GM19328 (cell line): ENCODE measurements at regions not wholly inside any gene's neighbourhood (a gene's known extent, or its start where the extent isn't known, plus 50 kb on each side); places are given as distances from the start of the nearest gene placed in this dataset.

ENCODE experiments used
- ATAC-seq: cut with Tn5 transposase; IDR thresholded peaks from one replicate; pipeline ENCODE4 v1.9.1; 2021; ENCODE audit warnings: mild to moderate bottlenecking, moderate library complexity; ENCODE audit not compliant: unreplicated experiment

GRCh38 chr11:45523760-45524159, 141.7 kb downstream of the CHST1 start:
- no peak for ATAC-seq

- no peak for ATAC-seq
Observed at GRCh38 chr11:45518833-45519535, 146.4 kb downstream of the CHST1 start.

DNA sequence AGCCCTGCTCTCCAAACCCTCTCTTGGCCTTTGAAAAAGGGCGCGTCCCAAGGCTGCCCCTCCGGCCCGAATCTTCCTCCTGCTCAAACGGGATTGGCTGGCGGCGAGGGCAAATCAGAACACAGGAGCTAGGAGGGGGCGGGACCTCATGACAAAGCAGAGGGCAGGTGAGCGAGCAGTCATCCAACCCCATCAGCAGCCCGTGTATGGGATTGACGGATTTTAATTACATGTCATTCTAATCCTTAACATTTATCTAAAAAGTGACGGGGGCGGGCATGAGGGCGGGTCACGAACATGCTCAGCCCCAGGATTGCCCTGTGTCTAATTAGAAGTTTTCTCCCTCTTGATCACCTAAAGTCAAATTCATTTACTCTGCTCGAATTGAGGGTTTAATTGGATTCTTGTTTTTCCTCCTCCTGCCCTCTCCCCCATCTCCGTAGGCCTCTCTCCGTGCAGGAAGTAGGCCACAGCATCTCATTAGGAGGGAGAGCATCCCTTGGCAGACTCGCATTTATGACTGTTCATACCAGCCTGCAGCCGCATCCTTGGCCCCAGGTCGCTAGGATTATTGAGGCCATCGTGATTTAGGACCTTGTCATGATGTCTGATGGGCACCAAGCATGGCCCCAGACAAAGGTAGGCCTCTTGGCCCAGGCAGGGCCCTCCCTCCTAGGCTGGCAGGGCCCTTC, 147.1 kb downstream of the CHST1 start:
- no peak for ATAC-seq

DNA sequence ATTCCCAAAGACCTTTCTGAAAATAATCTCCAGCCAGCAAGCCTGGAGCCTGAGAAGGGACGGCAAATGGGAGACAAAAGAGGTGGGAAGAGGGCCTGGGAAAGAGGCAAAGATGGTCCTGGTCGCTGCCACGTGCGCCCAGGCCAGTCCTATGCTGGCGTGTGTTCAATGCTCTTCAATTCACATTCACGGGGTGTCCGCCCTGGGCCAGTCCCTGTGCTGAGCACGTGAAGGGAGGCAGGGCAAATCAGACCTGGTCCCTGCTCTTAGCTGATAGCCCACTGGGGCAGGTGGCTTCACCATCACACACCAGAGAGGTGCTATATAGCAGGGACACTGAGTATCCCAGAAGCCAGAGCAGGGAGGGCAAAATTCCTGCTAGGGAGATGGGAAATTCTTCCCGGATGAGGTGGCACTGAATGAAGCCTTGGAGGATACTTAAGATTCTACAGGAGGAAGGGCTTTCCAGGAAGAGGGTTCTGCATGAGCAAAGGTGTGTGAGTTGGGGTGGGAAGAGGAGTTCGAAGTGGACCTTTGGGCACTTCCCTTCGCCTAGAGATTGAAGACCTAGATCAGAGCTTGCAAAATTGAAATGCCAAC, 148.2 kb downstream of the CHST1 start:
- ATAC-seq: no peak

DNA sequence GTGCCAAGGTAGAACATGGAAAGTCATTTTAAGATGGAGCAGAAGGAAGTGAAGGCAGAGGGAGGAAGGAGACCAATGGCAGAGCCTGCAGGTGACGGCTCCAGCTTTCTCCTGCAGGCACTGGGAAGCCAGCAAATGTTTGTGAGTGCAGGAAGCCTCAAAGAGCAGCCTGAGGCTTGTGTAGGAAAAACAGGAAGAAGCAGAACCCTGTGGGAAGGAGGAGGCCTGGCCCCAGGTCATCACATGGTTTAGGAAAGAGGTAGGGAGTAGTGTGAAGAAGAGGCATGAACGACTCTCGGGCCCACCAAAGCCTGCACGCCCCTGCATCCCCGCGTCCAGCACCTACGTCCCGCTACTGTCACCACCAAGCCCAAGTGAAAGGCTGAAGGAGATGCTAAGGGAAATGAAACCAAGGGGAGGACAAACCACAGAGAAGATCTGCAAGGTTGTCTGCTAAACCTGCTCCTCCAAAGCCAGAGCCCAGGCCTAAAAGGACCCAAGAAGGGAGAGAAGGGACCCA, 151.5 kb downstream of the CHST1 start:
- no peak for ATAC-seq

GRCh38 chr11:45512471-45513148, 152.8 kb downstream of the CHST1 start:
- ATAC-seq: no peak

- no peak for ATAC-seq
Observed at GRCh38 chr11:45511566-45511965, 153.9 kb downstream of the CHST1 start.

DNA sequence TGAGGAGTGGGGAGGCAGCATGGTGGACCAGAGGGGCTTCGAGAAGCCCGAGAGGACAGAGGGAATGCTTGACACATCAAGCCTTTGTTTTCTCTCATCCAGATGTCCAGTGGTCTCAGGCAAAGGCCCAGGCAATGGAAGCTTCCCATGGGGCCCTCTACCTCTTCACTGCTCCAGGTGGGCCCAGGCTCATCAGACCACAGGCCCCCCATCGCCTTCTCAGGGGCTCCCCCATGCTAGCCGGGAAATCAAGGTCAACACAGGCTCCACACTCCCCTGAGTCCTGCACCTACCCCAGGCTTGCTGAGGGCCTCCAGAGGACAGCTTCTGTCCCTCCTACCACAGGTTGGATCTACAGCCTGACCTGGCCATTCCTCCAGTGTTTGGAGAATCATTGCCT, 157.5 kb downstream of the CHST1 start:
- no peak for ATAC-seq

DNA sequence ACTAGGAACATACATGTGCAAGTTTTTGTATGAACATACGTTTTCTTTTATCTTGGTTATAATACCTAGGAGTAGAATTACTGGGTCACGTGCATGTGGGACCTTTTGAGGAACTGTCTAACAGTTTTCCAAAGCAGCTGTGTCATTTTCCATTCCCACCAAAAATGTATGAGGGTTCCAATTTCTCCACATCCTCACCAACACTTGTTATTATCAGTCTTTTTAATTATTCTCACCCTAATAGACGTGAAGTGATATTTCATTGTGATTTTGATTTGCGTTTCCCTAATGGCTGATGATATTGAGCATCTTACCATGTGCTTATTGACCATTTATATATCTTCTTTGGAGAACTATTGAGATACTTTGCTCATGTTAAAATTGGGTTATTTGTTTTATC, 162.1 kb downstream of the CHST1 start:
- ATAC-seq: no peak

- ATAC-seq: no peak
Observed at GRCh38 chr11:45502226-45502545, 163.2 kb downstream of the CHST1 start.

DNA sequence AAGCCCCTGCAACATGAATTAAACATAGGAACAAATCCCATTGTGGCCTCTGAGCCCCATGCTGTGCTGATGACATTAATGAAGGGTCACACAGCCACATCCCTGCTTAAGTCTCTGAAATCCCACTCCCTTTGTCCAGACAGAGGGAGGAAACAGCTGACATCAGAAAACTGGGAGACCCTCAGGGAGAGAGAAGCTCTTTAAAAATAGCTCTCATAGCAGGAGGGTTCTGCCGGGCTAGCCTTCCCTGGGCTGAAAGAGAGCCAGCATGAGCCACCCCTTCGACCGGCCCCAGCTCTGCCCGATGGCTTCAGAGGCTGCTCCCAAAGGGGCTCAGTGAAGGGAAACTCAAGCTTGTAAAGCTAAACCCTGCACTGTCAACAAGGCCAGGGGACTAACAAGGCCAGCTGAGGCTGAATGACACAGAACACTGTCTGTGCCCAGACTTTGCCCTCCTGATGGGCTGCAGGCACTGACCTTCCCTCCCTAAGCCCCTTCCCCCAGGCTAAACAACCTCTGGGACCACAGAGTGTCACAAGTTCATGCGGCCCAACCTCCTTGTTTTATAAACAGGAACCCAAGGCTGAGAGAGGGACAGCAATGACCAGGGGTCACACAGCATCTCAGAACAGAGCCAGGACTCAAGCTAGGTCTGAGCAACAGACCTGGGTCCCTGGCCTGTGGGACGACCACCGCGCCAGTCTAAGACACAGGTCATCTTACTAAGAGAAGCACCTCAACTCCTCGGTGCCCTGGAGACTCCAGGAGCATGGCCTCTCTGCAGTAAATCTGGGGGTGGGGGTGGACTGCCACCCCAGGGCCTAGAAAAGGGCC, 163.8 kb downstream of the CHST1 start:
- no peak for ATAC-seq

DNA sequence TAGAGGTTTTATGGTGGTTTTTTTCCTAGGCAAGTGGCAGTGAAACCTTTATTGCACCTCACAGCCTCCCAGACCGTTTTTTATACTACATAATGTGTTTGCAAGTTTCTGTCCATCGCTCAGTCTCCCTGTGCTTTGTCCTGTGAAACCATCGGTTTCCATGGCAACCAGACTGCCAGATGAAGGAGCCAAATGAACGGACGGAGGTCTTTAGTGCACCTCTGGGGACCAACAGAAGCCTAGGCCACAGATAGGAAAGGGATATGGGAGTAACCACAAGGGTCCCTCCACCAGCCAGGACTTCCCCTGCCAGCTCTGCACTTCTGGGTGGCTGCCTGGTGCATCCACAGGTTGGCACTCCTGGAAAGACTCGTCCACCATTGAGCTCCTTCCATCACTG, 165.0 kb downstream of the CHST1 start:
- ATAC-seq: no peak

DNA sequence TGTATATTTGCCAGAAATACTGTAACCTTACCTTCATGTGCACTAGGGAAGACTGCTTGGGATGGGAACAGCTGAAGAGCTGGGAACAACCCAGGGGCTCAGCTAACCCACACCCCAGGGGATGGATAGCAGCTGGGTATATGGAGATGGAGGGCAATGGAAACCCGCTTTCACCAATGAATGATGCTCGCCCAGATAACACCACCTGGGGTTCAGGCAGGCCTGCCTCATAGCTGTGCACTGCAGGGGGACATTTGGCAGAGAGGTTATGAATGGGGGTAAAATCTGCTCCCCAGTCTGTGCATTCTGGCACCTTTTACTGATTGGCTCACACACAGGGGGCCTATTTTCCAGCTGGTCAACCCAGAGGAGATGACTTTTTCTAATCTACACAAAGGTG, 170.7 kb downstream of the CHST1 start:
- no peak for ATAC-seq

- ATAC-seq: no peak
Observed at GRCh38 chr11:45489281-45489905, 176.0 kb downstream of the CHST1 start.

- no peak for ATAC-seq
Observed at GRCh38 chr11:45486461-45486860, 179.0 kb downstream of the CHST1 start.

DNA sequence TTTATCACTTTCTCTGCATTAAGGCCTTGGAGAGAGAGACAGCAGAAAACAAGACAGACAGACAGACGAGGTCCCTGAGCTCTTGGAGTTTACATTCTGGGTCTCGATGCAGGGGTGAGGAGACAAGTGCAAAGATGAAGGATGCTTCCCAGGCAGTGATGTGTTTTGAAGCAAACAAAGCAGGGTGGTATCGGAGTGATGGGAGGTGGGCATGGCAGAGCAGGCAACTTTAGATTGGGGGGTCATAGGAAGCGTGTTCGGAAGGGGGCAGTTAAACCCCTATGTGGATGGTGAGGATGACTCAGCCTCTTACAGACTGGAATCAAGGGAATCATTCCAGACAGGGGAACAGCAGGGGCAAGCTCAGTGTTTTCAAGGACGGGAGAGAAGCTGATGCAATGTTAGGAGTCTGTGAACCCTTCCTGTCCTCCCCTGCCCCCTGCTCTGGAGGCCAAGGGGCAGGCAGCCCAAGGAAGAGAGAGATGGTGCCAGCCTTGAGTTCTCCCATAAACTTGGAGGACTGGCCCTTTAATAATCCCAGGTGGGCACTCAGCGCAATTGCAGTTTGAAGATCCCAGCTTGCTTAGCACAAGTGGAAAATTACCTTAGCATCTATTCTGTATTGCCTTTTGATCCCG, 180.2 kb downstream of the CHST1 start:
- ATAC-seq: no peak

DNA sequence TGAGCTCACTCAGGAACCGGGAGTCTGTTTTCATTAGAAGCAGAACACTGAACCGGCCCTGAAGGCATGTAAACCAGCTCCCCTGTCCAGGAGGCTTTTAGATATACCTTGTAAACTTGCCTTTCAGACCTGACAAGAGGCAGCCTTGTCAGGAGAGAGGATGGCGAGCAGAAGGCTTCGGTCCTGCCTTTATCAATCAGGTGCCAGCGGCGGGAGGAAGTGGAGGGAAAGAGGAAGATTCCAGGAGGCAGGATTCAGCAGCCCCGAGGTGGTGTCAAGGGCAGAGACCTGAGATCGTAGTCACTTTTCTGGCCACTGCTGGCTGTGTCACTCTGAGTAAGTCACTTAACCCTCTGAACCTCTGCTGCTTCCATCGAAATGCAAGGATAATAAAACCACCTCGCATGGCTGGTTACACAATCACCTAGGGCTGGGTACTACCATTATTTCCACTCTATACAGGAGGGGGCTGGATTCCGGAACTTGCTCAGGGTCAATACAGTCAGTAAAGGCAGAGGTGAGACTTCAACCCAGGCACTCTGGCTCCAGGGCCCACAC, 181.0 kb downstream of the CHST1 start:
- ATAC-seq: no peak

DNA sequence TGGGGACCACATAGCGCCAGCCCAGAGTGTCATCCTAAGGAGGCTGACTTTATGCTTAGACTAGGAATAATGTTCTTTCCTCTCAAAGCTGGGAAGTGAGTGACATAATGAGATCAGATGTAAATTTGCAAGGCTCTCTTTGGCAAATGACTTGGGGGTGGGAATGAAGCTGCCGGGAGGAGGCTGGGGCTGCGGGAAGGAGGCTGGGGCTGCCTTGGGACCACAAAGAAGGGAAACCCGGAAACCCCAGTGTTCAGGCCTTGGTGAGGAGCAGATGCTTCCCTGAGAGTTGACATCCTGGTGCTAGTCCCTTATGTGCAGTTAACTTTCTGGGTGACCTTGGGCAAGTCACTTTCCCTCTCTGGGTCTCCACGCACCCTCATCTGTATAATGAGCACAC, 182.0 kb downstream of the CHST1 start:
- no peak for ATAC-seq

GRCh38 chr11:45482331-45482730, 183.1 kb downstream of the CHST1 start:
- ATAC-seq: no peak

- no peak for ATAC-seq
Observed at GRCh38 chr11:45481026-45481425, 184.4 kb downstream of the CHST1 start.
